ENCODE measurements at regions not wholly inside any gene's neighbourhood (a gene's known extent, or its start where the extent isn't known, plus 50 kb on each side); places are given as distances from the start of the nearest gene placed in this dataset.

DNA sequence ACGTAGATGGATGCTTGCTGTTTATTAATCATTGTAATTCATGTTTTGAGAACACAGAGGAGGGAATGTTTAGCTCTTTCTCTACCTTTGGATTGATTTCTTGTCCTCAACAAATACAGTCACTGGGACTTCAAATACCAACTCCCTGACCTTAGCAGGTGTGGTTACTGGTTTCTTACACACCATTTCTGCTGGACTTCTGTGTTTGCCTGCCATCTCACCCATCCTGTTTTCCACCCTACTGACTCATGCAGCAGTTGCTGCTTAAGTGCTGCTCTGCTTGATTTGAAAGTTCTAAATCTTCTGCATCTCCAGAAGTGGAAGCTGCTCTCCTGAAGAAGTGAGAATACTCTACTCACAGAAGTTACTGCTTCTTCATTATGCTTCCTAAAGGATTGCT lies 170.3 kb downstream of the ZPLD1 start:
- DNase-seq, result no peak

DNA sequence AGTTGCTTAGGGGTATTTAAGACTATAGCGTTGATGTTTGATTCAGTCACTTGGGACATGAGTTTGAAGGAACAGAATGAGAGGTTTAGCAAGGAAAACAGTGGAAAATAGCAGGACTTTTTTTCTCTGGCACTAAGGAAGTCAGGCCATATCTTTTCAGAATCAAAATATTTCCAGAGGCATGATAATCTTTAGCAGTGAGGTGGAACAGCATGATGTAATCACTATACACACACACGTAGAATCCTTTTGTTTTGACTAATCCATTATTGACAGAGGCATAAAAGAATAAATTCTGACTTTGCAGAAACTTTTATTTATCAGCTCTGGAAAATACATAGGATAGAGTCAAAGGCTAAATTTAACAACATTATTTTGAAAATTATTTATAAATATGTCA lies 174.1 kb downstream of the ZPLD1 start:
- no peak for DNase-seq

DNA sequence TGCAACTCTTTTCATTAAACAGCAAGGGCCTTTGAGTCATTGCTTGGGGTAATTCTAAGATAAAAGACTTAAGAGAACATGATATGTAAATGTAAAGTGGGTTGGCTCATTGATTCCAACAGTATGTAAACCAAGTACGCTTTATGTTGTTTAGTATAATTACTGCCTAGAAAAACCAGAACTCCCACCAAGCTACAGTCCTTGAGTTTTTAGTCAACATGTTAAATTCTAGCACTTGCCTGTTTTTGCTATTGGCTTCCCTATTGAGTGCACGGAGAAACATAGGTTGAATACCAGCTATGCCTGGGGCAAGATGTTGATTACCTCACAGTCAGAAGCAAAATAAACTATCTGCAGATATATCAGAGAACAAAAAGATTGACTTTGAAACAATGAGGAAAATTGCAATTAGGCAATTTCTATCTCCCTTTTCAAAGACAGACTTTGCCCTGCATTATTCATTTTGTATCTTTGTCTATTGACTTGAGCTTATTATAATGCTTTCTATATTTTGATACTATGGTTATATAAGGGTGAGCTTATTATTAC lies 179.3 kb downstream of the ZPLD1 start:
- no peak for DNase-seq

DNA sequence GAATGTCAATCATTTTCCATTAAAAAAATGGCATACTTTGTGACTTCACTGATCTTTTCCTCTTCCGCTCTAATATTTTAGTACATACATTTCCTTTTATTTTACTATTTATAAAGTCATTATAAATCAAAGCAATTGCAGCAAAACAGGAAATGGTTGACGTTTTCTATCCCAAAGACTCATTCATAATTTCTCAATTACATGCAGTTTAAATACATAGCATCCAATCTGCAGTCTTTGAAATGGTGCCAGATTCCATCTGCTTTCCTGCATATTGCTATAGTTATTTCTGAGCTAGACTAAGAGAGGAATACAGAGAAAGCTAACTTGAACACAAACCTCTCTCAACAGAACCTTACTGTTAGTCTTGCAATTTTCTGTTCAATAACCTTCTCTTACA lies 179.8 kb downstream of the ZPLD1 start:
- DNase-seq, result no peak

- DNase-seq, result no peak
Observed at GRCh38 chr3:102617381-102617780, 182.6 kb downstream of the ZPLD1 start.

DNA sequence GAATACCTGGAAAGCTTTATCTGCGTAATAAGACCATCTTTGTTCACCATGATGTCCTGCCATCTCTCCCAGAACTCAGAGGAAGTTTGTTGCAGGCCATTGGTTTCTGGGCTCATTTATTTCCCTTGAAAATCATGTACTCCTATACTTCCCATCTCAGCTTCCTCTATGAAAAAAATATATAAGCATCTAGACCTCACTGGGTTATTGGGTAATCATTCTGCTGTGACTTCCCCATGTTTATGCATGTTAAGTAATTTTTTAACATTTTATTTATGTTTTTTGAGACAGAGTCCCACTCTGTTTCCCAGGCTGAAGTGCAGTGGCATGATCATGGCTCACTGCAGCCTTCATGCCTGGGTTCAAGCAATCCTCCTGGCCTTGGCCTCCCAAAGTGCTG lies 184.5 kb downstream of the ZPLD1 start:
- no peak for DNase-seq

- no peak for DNase-seq
Observed at GRCh38 chr3:102629943-102630342, 195.1 kb downstream of the ZPLD1 start.

DNA sequence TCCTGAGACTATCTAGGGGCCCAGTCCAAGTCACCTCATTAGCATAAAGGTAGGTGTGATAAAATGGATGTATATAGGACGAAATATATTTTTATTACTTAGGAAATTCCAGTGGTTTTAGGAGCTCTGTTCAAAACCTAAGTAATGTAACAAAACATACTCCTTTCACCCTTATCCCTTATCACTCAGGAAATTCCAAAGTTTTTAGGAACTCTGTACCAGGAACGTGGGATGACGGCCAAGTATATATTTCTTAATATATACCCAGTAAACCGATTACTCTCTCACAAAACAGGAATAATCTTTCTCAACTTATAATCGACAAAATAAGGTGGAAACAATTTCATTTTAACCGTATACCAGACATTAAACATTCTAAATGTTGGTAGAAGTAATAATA lies 195.7 kb downstream of the ZPLD1 start:
- DNase-seq, result no peak

- DNase-seq, result no peak
Observed at GRCh38 chr3:102643546-102643945, 208.7 kb downstream of the ZPLD1 start.

DNA sequence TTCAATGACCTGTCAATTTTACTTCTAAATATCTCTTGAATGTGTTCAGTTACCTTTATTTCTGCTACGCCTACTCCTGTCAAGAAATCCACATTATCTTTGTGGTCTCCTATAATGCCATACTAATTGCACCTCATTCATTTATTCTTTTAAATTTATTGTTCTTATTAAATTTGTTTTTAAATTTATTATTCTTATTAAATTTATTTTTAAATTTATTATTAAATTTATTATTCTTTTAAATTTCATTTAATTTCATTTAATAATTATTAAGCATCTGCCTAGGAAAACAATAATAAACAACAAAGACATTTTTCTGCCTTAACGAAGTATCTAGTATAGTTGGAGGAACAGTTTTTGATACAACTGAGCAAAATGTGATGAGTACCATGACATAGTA lies 211.7 kb downstream of the ZPLD1 start:
- DNase-seq, result no peak

GRCh38 chr3:102660653-102661052 lies 225.8 kb downstream of the ZPLD1 start:
- no peak for DNase-seq

- no peak for DNase-seq
Observed at GRCh38 chr3:102661707-102662497, 227.1 kb downstream of the ZPLD1 start.

- no peak for DNase-seq
Observed at GRCh38 chr3:102662498-102662772, 227.6 kb downstream of the ZPLD1 start.

DNA sequence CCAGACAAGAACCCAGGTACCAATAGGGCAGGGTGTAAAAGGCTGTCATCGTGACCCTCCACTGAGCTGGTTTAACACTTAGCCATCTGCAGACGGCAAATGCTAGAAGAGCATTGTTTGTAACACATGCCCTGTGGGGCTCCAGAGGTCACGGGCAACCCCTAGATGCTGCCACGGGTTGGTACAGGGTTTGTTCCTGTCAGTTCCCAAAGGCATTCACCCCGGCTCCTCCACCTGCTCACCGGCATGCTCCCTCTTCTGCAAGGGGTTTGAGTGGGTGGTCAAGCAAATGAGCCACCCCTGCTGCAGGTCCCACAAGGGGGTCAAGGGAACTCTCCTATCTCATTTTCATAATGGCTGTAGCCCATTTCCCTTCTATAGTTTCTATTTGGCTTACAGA lies 229.3 kb downstream of the ZPLD1 start:
- no peak for DNase-seq

- DNase-seq, result no peak
Observed at GRCh38 chr3:102665183-102665582, 230.4 kb downstream of the ZPLD1 start.

DNA sequence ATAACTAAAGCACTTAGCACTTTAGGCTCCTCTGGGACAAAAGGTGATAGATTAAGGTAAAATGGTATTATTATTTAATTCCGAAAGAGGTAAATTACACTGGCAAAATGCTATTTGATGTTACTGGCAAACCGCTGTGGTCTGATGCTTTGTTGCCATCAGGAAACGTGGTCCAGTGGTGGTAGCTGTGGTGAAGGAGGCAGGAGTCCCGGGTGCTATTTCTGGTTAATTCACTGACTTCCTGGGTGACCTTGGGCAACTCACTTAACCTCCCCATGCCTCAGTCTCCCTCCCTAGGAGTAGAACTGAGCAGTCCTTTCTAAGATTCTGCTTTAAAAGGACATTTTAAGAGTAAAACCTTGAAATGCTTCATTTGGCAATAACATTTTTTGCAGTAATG lies 233.4 kb downstream of the ZPLD1 start:
- DNase-seq, result no peak

GRCh38 chr3:102670986-102671385 lies 236.2 kb downstream of the ZPLD1 start:
- DNase-seq, result no peak

DNA sequence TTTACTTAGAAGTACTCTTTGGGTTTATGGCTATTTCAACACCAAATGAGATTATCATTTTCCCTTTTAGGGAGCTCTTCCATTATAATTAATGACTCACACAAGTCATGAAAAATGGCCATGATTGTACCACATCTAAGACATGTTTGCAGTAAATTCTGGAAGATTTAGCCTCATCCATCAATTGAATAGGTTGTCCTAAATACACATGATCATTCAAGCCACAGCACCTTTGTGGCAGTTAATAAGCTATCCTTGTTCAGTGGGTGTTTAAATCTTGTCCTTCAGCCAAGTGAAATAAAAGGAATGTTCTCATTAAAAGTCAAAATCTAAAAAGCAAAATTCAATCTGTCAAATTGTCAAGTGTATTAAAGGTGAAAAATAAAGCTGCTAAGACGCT lies 237.5 kb downstream of the ZPLD1 start:
- no peak for DNase-seq

DNA sequence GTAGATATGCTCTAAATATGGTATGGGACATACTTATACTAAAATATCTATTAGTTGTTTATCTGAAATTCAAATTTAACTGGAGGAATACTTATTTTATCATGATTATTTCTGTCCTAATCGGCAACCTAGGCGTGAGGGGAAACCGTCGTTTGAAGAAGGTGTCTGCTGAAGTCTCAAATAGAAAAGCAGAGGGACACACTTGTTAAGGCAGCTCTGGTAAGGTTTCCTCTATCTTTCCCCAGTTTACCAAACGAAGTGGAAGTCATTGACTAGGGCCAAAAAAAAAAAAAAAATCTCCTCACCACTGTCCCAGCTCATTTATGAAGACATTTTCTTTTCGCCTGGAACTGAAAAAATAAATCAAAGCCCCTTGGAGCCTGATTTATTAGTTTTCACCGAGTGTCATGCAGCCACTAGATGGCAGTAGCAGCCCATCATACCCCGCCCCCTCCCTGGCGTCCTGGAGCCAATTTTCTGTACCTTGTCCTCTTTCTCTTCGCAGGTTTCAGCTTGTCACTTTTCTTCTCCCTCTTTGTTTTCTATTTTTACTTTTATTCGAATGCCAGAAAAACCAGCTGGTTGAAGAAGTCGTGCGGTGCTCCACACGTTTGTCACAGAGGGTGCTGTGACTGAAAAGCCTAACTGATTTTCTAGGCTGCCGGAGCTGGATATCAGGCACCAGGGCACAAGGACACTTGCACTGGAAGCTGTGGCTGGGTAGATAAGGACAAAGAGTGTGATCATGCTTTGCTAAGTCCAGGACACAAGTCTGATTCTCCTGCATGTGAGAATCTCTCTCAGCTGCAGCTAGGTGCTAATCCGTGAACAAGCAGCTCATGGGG lies 238.7 kb downstream of the ZPLD1 start:
- peak; percentile 36 for DNase-seq

DNA sequence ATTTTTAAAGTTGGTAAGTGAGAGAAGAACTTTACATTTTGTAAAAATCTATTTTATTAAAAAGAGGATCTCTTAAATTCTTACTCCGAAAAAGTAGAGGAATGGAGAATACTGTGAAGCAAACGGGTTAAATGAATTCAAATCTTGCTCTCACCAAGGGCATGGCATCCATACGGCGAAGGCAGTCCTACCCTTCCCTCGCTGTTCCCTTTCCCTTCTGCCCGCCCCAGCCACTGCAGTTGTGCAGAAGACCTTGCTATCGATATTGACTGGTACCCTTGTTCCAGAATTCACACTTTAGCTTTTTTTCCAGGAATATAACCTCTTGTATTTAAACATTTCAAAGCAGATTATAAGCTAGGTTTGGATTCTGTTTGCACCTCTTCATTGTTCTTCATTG lies 239.5 kb downstream of the ZPLD1 start:
- no peak for DNase-seq

GRCh38 chr3:102676424-102676823 lies 241.6 kb downstream of the ZPLD1 start:
- no peak for DNase-seq

- no peak for DNase-seq
Observed at GRCh38 chr3:102682741-102683140, 247.9 kb downstream of the ZPLD1 start.

GRCh38 chr3:102686792-102687191 lies 252.0 kb downstream of the ZPLD1 start:
- DNase-seq, result no peak

- no peak for DNase-seq
Observed at GRCh38 chr3:102687851-102688555, 253.2 kb downstream of the ZPLD1 start.
